ENCODE measurements at regions not wholly inside any gene's neighbourhood (a gene's known extent, or its start where the extent isn't known, plus 50 kb on each side); places are given as distances from the start of the nearest gene placed in this dataset.

DNA sequence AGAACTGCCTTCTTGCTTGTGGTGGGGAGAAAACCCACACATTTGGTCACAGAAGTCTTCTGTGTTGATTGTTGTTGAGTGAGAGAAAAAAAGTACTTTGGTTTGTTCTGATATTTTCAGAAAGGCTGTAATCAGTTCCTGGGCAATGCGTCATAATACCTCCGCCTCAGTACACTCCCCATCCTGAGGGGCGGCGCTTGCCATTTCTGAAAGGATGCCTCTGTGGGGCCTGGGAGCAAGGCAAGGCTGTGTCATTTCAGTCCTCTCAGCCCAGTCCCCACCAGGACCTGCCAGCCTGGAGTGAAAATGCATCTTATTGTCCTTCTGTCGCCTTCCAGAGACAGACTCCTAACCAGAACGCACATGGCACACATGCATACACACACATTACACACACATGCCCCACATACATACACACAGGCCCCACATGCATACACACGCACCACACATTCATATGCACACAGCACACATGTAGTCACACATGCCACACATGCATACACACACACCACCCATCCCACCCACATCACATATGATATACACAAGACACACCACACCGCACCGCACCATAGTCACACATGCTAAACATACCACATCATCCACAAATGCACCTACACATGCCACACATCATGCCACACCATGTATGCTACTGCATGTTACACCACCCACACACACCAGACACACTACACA lies 90.0 kb downstream of the CXCL12 start:
- Mint-ChIP-seq H3K27me3 (peaks cover 12% of the 10 kb centered on the region), H3K27ac (no peak overlapping the region), H3K36me3 (ENCODE audit: low read depth) (no peaks in the 10 kb centered on the region), H3K9me3 (no peaks in the 10 kb centered on the region), H3K4me3 (no peak overlapping the region), H3K4me1 (no peaks in the 10 kb centered on the region)
- TF ChIP-seq, protein P1, sequence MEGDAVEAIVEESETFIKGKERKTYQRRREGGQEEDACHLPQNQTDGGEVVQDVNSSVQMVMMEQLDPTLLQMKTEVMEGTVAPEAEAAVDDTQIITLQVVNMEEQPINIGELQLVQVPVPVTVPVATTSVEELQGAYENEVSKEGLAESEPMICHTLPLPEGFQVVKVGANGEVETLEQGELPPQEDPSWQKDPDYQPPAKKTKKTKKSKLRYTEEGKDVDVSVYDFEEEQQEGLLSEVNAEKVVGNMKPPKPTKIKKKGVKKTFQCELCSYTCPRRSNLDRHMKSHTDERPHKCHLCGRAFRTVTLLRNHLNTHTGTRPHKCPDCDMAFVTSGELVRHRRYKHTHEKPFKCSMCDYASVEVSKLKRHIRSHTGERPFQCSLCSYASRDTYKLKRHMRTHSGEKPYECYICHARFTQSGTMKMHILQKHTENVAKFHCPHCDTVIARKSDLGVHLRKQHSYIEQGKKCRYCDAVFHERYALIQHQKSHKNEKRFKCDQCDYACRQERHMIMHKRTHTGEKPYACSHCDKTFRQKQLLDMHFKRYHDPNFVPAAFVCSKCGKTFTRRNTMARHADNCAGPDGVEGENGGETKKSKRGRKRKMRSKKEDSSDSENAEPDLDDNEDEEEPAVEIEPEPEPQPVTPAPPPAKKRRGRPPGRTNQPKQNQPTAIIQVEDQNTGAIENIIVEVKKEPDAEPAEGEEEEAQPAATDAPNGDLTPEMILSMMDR (IDR thresholded peaks at IDR 0.05) = no peak
- POLR2A ChIA-PET = no interaction called here
- DNase-seq = no peak
- ATAC-seq (ENCODE audit: low read depth) = no peak
- intact Hi-C loops (cut with micrococcal nuclease) = no loop called here
- CTCF ChIA-PET = no interaction called here

DNA sequence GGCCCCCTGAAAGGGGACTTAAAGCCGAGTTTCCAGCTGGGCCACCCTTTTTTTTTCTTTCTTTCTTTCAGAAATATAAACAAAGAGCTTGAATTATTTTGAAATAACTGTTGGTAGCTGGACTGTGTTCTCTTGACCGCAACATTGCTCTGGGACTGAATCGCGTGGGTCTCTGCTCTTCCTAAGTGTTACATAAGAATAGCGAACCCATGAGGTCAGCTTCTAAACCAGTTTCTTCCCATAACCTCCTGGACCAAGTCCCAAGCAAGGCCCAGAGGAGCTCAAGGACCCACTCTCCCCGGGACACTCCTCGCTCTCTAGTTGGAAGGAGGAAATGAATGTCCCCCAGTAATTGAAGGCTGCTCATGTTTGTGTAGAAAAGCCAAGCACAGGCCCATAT lies 91.1 kb downstream of the CXCL12 start:
- POLR2A ChIA-PET = no interaction called here
- no peak overlapping the region for H3K27ac Mint-ChIP-seq
- no peak for DNase-seq
- H3K4me3 Mint-ChIP-seq = no peak overlapping the region
- H3K36me3 Mint-ChIP-seq (ENCODE audit: low read depth) = no peaks in the 10 kb centered on the region
- H3K9me3 Mint-ChIP-seq = no peaks in the 10 kb centered on the region
- CTCF ChIA-PET = no interaction called here
- intact Hi-C loops (cut with micrococcal nuclease) = no loop called here
- no peak for ATAC-seq (ENCODE audit: low read depth)
- peaks cover 13% of the 10 kb centered on the region for H3K27me3 Mint-ChIP-seq
- TF ChIP-seq, protein P1 (IDR thresholded peaks at IDR 0.05) = no peak
- H3K4me1 Mint-ChIP-seq = no peaks in the 10 kb centered on the region

DNA sequence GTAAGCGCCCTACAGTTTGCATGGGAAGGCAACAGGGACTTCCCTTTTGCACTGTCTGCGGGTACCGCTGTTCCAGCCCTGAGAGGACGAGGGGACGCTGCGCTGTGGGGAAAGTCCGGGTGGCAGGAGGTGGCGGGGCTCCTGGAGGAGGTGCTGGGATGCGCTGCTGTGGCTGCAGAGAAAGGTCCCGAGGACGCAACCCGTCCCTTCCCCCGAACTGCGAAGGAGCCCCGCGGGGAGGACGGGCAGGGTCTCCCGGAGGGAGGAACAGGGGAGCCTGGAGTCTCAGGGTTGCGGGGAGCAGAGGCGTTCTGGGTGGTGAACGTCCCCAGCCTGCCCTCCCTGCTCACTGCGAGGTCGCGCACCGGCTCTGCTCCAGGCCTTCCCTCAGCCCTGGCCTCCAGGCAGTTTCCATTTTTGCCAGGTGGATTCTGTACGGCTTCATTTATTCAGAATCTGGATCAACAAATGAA lies 91.6 kb downstream of the CXCL12 start:
- TF ChIP-seq, protein P1 (IDR thresholded peaks at IDR 0.05) = no peak
- Mint-ChIP-seq H3K4me1 (no peaks in the 10 kb centered on the region), H3K36me3 (ENCODE audit: low read depth) (no peaks in the 10 kb centered on the region), H3K27me3 (peaks cover 14% of the 10 kb centered on the region), H3K4me3 (no peak overlapping the region), H3K9me3 (no peaks in the 10 kb centered on the region), H3K27ac (no peak overlapping the region)
- DNase-seq (no peak), ATAC-seq (ENCODE audit: low read depth) (no peak)
- intact Hi-C loops (cut with micrococcal nuclease) = no loop called here
- CTCF ChIA-PET = no interaction called here
- POLR2A ChIA-PET = no interaction called here

DNA sequence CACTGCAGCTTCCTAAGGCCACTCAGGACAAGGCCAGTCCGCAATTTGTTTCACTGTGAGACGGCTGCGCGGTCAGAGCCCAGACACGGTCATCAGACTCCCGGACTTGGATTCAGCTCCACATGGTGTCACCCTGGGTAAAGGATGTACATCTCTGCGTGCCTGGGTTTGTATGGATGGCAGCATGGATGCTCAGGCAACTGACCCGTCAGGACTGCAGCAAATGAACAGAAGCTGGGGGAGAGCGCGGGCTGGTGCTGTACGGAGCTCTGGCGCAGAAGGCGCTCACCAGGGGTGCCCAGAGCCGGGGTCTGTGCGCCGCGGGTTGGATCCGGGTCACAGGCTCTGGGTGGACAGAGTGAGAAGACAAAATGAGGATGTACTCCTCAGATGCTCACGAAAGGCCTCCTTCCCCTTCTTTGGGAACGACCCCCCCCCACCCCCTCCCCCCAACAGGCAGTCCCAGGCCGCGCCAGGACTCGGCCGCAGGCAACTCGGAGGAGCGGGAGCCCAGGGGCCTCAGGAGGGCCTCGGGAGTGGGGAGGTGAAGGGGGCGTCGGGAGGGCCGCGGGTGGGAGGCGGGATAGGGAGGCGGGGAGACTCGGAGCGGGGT lies 92.4 kb downstream of the CXCL12 start:
- TF ChIP-seq, protein P1 (IDR thresholded peaks at IDR 0.05) = no peak
- ChIA-PET POLR2A (no interaction called here), CTCF (no interaction called here)
- Mint-ChIP-seq H3K36me3 (ENCODE audit: low read depth) (no peaks in the 10 kb centered on the region), H3K27me3 (peaks cover 14% of the 10 kb centered on the region), H3K4me3 (no peak overlapping the region), H3K9me3 (no peaks in the 10 kb centered on the region), H3K27ac (no peak overlapping the region), H3K4me1 (no peaks in the 10 kb centered on the region)
- no peak for DNase-seq
- intact Hi-C loops (cut with micrococcal nuclease) = no loop called here
- ATAC-seq (ENCODE audit: low read depth) = no peak

DNA sequence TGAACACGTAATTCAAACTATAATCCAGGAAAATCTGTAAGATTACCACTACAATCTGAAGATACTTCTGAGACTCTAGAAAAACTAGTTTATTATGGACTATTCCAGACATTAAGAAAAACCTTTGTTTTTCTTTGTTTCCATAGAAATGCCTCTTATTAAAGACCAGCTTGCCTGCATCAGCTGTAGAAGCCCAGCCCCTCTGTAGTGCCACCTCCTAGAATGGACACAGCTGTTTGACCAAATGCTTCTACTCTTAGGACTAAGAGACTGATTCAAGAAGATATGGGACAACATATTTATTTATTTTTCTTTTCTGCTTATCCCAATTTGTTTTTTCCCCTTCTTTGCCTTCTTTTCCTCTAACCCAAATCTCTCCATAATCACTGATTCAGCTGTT lies 93.8 kb downstream of the CXCL12 start:
- Mint-ChIP-seq H3K27me3 (peaks cover 14% of the 10 kb centered on the region), H3K4me1 (no peaks in the 10 kb centered on the region), H3K36me3 (ENCODE audit: low read depth) (no peaks in the 10 kb centered on the region), H3K9me3 (no peaks in the 10 kb centered on the region), H3K27ac (no peak overlapping the region), H3K4me3 (no peak overlapping the region)
- DNase-seq (no peak), ATAC-seq (ENCODE audit: low read depth) (no peak)
- ChIA-PET POLR2A (no interaction called here), CTCF (no interaction called here)
- TF ChIP-seq, protein P1 (IDR thresholded peaks at IDR 0.05) = no peak
- intact Hi-C loops (cut with micrococcal nuclease) = no loop called here
